NCI-H1417 treated with DMSO at 0.1 percent for 48 hours (cell line): ENCODE measurements at regions not wholly inside any gene's neighbourhood (a gene's known extent, or its start where the extent isn't known, plus 50 kb on each side); places are given as distances from the start of the nearest gene placed in this dataset.

Source experiments
- DNase-seq: peaks from one replicate; lab custom pipeline; 2025; lab: John Stamatoyannopoulos, UW

- DNase-seq = no peak
Observed at GRCh38 chr20:51217347-51218045, 194.6 kb upstream of the KCNG1 start.

GRCh38 chr20:51216850-51217249, 193.9 kb upstream of the KCNG1 start:
- no peak for DNase-seq

GRCh38 chr20:51212816-51213215, 189.9 kb upstream of the KCNG1 start:
- DNase-seq = no peak

- DNase-seq = no peak
Observed at GRCh38 chr20:51211191-51211590, 188.3 kb upstream of the KCNG1 start.

- DNase-seq = no peak
Observed at GRCh38 chr20:51210084-51210483, 187.2 kb upstream of the KCNG1 start.

GRCh38 chr20:51208162-51208561, 185.3 kb upstream of the KCNG1 start:
- DNase-seq = no peak

GRCh38 chr20:51206032-51206662, 183.2 kb upstream of the KCNG1 start:
- no peak for DNase-seq

GRCh38 chr20:51204794-51205193, 181.9 kb upstream of the KCNG1 start:
- no peak for DNase-seq

GRCh38 chr20:51204051-51204715, 181.3 kb upstream of the KCNG1 start:
- no peak for DNase-seq

GRCh38 chr20:51202304-51202703, 179.4 kb upstream of the KCNG1 start:
- DNase-seq = no peak

- no peak for DNase-seq
Observed at GRCh38 chr20:51199920-51200319, 177.0 kb upstream of the KCNG1 start.

- DNase-seq = no peak
Observed at GRCh38 chr20:51198876-51199523, 176.1 kb upstream of the KCNG1 start.

- no peak for DNase-seq
Observed at GRCh38 chr20:51198238-51198637, 175.3 kb upstream of the KCNG1 start.

GRCh38 chr20:51196991-51197651, 174.2 kb upstream of the KCNG1 start:
- no peak for DNase-seq

- no peak for DNase-seq
Observed at GRCh38 chr20:51195990-51196389, 173.1 kb upstream of the KCNG1 start.

GRCh38 chr20:51195419-51195901, 172.6 kb upstream of the KCNG1 start:
- no peak for DNase-seq

- DNase-seq = no peak
Observed at GRCh38 chr20:51193066-51193772, 170.3 kb upstream of the KCNG1 start.

GRCh38 chr20:51190783-51191180, 167.9 kb upstream of the KCNG1 start:
- DNase-seq = no peak

- DNase-seq = no peak
Observed at GRCh38 chr20:51189814-51190782, 167.2 kb upstream of the KCNG1 start.

GRCh38 chr20:51188941-51189340, 166.0 kb upstream of the KCNG1 start:
- no peak for DNase-seq
